GM19023 (cell line): ENCODE measurements at regions not wholly inside any gene's neighbourhood (a gene's known extent, or its start where the extent isn't known, plus 50 kb on each side); places are given as distances from the start of the nearest gene placed in this dataset.

Source experiments
- ATAC-seq: cut with Tn5 transposase; IDR thresholded peaks from one replicate; pipeline ENCODE4 v1.9.1; 2021; ENCODE audit warnings: mild to moderate bottlenecking, moderate library complexity; ENCODE audit not compliant: unreplicated experiment

DNA sequence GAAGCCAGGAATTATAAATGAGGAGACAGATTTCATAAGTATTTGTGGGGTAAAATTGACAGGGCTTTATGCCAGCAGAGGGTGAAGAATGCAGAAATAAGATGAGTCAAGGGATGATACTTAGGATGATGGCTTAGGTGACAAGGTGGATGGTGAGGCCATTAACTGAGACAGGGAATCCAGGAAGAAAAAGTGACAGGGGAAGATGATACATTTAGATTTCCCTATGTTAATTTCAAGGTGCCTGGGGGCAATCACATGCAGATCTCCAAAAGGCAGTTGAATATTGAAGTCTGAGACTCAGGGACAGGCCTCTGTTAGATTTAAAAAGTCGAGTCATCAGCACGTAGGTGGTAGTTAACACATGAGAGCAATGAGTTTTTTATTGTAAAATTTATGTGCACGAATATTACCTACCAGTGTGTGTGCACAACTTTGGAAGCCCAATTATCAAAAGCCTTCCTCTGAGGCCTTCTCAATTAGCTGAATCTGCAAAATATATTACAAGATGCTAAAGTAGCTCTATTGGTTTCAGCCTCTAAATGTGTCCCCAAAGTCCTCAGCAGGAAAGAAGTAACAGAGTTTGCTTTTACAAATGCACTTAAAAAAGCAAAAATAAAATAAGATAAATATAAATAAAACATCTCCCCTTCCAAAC lies 67.9 kb upstream of the CHL1 start:
- no peak for ATAC-seq

DNA sequence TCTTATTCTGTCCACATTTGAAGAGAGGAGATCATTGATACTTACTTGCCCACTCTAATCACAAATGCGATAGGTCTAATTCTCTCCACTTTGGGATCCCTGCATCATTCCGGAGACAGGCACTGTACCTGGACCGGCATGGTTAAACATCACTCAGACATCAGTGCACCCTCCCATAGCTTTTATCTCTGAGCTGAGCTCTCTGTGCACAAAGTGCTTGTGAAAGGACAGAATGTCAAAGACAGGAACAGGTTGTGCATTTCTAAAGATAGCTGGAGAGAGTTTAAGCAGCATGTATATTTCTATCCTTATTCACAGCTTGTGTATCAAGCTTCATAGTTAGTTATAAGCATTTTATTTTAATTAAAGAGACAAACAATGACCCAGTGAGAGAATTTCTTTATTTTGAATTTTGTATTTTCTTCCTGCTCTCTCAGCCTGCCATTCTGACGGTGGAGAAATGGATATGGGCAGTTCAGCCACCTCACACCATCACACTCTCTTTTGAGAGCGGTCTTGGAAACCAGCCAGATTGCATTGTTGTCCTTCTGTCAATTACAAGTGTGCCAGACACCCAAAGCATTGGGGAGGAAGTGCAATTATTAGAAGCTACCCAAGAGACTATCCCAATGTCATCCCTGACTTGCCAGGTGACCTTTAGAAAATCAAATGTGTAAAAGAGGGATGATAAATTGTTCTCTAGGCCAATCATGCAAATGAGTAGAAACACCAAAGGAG lies 65.2 kb upstream of the CHL1 start:
- no peak for ATAC-seq

DNA sequence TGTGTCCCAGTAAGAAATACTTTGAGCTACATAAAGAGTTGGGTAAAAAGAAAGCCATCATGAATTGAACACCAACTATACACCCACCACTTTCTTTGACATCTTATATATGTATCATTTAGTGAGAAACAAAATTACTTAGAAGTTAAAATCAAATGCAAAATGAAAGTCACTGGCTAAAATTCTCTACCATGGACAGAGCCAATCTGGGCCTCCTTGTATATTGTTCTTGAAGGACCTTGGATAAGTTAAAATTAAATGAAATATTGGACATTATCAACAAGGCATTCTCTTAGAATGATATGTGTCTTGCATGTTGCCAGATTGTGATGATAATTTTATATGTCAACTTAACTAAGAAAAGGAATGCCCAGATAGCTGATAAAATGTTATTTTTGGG lies 64.2 kb upstream of the CHL1 start:
- no peak for ATAC-seq

DNA sequence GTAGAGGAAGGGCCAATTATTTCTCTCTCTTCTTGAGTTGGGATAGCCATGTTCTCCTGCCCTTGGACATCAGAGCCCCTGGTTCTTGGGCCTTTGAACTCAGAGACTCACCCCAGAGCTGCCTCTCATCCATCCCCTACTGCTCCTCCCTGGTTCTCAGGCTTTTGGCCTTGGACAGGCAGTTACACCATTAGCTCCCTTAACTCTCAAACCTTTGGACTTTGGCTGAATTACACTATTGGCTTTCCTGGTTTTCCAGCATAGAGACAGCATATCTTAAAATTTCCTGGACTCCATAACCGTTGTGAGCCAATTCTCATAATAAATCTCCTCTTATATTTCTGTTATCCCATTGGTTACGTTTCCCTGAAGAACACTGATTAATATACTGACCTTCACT lies 63.7 kb upstream of the CHL1 start:
- no peak for ATAC-seq

DNA sequence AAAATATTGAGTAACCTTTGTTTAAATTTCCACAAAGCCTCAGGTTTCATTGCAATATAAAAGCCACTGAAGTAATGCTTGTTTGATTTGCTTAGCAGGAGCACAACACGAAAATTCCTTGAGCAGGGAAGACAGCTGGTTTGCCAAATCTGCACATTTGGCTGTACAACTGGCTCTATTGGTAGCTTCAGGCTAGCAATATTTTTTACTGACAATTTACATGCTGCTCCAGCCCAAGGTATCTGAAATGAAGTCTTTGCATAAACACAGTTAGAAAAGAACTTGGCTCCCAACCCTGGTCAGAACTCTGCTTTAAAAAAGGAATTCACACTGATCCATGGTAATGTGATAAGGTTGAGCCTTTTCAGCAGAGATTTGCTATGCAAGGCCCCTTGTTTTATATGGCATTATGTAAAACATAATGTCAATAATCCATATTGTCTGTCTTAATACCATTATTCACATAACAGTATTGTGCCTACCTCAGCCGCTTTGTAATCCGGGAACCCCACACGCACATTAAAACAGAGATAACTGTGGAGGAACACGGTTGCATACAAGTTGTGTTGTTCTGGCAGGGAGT lies 55.7 kb upstream of the CHL1 start:
- ATAC-seq: no peak
